K562 (cell line): ENCODE measurements at regions not wholly inside any gene's neighbourhood (a gene's known extent, or its start where the extent isn't known, plus 50 kb on each side); places are given as distances from the start of the nearest gene placed in this dataset.

Source experiments
- ATAC-seq: fragments of 200-7000 bp; cut with Tn5 transposase; 3 replicates; pipeline ENCODE4 v1.9.1; 2020; ENCODE audit warnings: moderate library complexity
- BruUV-seq: library from RNA; stranded (reverse); fragments of 400-500 nt; replicated peaks from 2 replicates; lab custom pipeline; 2021; lab: Mats Ljungman, UMichigan
- CTCF ChIA-PET: fragments of 300-600 bp; formaldehyde crosslinking; extraction: SDS; loops from one replicate; lab custom pipeline; 2021; ENCODE audit warnings: low intra/inter-chr PET ratio; lab: Yijun Ruan, JAX
- POLR2A ChIA-PET: fragments of 300-600, 350-650 bp; sonication (Branson Sonifier 250); formaldehyde crosslinking; extraction: SDS; loops from one replicate; lab custom pipeline; 2021; ENCODE audit warnings: antibody characterized with exemption, inconsistent platforms; lab: Yijun Ruan, JAX
- DNase-seq, 4 experiments: peaks; one replicate each; pipeline versions ENCODE4 v3.0.0 to v3.0.0-alpha.2; 2011 to 2018; ENCODE audit warnings: low spot score in 3 of 4, mixed read lengths in 3 of 4; ENCODE audit errors: extremely low read depth in 1 of 4
- FAIRE-seq: peaks from 2 replicates; lab custom pipeline; 2011; peaks lifted over from hg19 to GRCh38; lab: Jason Lieb, UNC
- H2AFZ ChIP-seq: 2 replicates; pipeline ENCODE4 v1.6.0; 2011; ENCODE audit warnings: low read depth, low read length, control low read depth, inconsistent platforms
- H3K27ac ChIP-seq: fragments of 200-600 bp; 3 replicates; pipeline ENCODE4 v1.8.0; 2011; ENCODE audit warnings: low read depth, mild to moderate bottlenecking, control low read depth, inconsistent platforms, low read length, moderate library complexity, mixed read lengths; ENCODE audit errors: extremely low read depth
- H3K27me3 ChIP-seq, 2 experiments: fragments of 300-600 bp in 1 of 2; 2 replicates in 1 of 2; 3 replicates in 1 of 2; pipeline versions ENCODE4 v1.6.0 to v1.8.0; 2011; ENCODE audit warnings: inconsistent platforms in 2 of 2, low read length in 2 of 2, mild to moderate bottlenecking in 1 of 2, mixed read lengths in 1 of 2, moderate library complexity in 1 of 2; ENCODE audit not compliant: control insufficient read depth in 2 of 2, insufficient read depth in 2 of 2
- H3K36me3 ChIP-seq: fragments of 300-600 bp; 3 replicates; pipeline ENCODE4 v1.8.0; 2011; ENCODE audit warnings: mild to moderate bottlenecking, low read length, inconsistent platforms; ENCODE audit not compliant: control insufficient read depth, insufficient read depth
- H3K4me1 ChIP-seq, 2 experiments: fragments of 200-600 bp in 1 of 2; replicated peaks in 1 of 2; 2 replicates in 1 of 2; 3 replicates in 1 of 2; pipeline versions ENCODE4 v1.5.1 to v1.8.0; 2011; ENCODE audit warnings: inconsistent platforms in 2 of 2, low read length in 2 of 2, mild to moderate bottlenecking in 1 of 2, mixed read lengths in 1 of 2, moderate library complexity in 1 of 2; ENCODE audit not compliant: control insufficient read depth in 2 of 2, insufficient read depth in 2 of 2
- H3K4me2 ChIP-seq: 2 replicates; pipeline ENCODE4 v1.6.1; 2011; ENCODE audit warnings: low read length, control low read depth, inconsistent platforms, mixed read lengths; ENCODE audit not compliant: insufficient read depth
- H3K4me3 ChIP-seq: fragments of 200-600 bp; sonication (generic), shearing (Covaris generic); 2 replicates; pipeline ENCODE4 v1.5.1; 2016; ENCODE audit warnings: control low read depth, inconsistent platforms
- H3K79me2 ChIP-seq: fragments of 200-600 bp; 3 replicates; pipeline ENCODE4 v1.8.0; 2011; ENCODE audit warnings: low read length, inconsistent platforms; ENCODE audit not compliant: control insufficient read depth, insufficient read depth
- H3K9ac ChIP-seq, 2 experiments: 2 replicates each; pipeline versions ENCODE4 v1.6.0 to v1.6.1; 2011; ENCODE audit warnings: low read depth in 2 of 2, low read length in 2 of 2, control low read depth in 1 of 2, inconsistent platforms in 1 of 2, mild to moderate bottlenecking in 1 of 2, mixed read lengths in 1 of 2; ENCODE audit not compliant: insufficient read depth in 1 of 2
- H3K9me1 ChIP-seq: one replicate; pipeline ENCODE4 v1.6.0; 2011; ENCODE audit warnings: inconsistent platforms, mild to moderate bottlenecking, low read length, moderate library complexity; ENCODE audit not compliant: control insufficient read depth, insufficient read depth
- H3K9me3 ChIP-seq: replicated peaks from 2 replicates; pipeline ENCODE4 v1.5.1; 2011; ENCODE audit warnings: low read depth, low read length, inconsistent platforms; ENCODE audit not compliant: control insufficient read depth, insufficient read depth
- H4K20me1 ChIP-seq: replicated peaks from 2 replicates; pipeline ENCODE4 v1.6.1; 2011; ENCODE audit warnings: low read length, inconsistent platforms, mixed read lengths; ENCODE audit not compliant: control insufficient read depth, insufficient read depth
- CSDE1 ChIP-seq, 2 experiments: fragments of 450-650 bp; IDR thresholded peaks; 2 replicates each; pipeline ENCODE4 v1.6.1; 2016; ENCODE audit warnings: mild to moderate bottlenecking in 1 of 2
- ETV6 ChIP-seq, 3 experiments: fragments of 150-350 bp in 1 of 3; sonication (generic) in 1 of 3; formaldehyde crosslinking in 1 of 3; IDR thresholded peaks; 2 replicates each; pipeline versions ENCODE4 v1.6.1 to v1.8.0; 2014 to 2022; ENCODE audit warnings: borderline replicate concordance in 2 of 3, low read depth in 2 of 3, antibody characterized with exemption in 1 of 3, low read length in 1 of 3, mild to moderate bottlenecking in 1 of 3, missing genetic modification reagents in 1 of 3
- GTF3C2 ChIP-seq: IDR thresholded peaks from 3 replicates; pipeline ENCODE4 v1.6.1; 2011; ENCODE audit warnings: borderline replicate concordance, mild to moderate bottlenecking, moderate library complexity; ENCODE audit not compliant: insufficient read length; ENCODE audit errors: extremely low read depth
- L3MBTL2 ChIP-seq: fragments of 450-650 bp; IDR thresholded peaks from 2 replicates; pipeline ENCODE4 v1.6.1; 2016; ENCODE audit warnings: mild to moderate bottlenecking, moderate library complexity
- PBX2 ChIP-seq, 2 experiments: IDR thresholded peaks in 1 of 2; conservative IDR thresholded peaks in 1 of 2; 2 replicates each; pipeline ENCODE4 v1.6.1; 2016; ENCODE audit warnings: low read depth in 2 of 2, mild to moderate bottlenecking in 1 of 2, missing compliant biosample characterization in 1 of 2, missing genetic modification characterization in 1 of 2, moderate library complexity in 1 of 2
- SPI1 ChIP-seq: IDR thresholded peaks from 2 replicates; pipeline ENCODE4 v1.6.1; 2011; ENCODE audit warnings: low read depth, low read length, control low read depth, borderline replicate concordance
- TSC22D4 ChIP-seq: fragments of 450-650 bp; IDR thresholded peaks from 2 replicates; pipeline ENCODE4 v1.6.1; 2016; ENCODE audit warnings: missing genetic modification characterization, missing biosample characterization, control low read depth
- XRCC3 ChIP-seq: fragments of 450-650 bp; IDR thresholded peaks from 2 replicates; pipeline ENCODE4 v1.6.1; 2017; ENCODE audit warnings: mild to moderate bottlenecking, moderate library complexity
- ZNF24 ChIP-seq: fragments of 450-650 bp; IDR thresholded peaks from 2 replicates; pipeline ENCODE4 v1.6.1; 2016
- ZNF311 ChIP-seq: fragments of 250-450 bp; sonication (Bioruptor Pico); IDR thresholded peaks from 2 replicates; pipeline ENCODE4 v1.4.0; 2020; ENCODE audit warnings: mild to moderate bottlenecking, moderate library complexity
- WGBS: fragments of 100-300 bp; shearing (Covaris generic); methylation state at CpG from one replicate; pipeline ENCODE4 v1.1.6; 2016; ENCODE audit warnings: low coverage, mixed read lengths; ENCODE audit not compliant: insufficient coverage; ENCODE audit errors: missing lambda C conversion rate; 5-methylcytosine and 5-hydroxymethylcytosine counted together
- in situ Hi-C: fragments of 300-500 bp; cut with MboI; formaldehyde crosslinking; loops from 4 replicates; pipeline ENCODE4 v1.15.0; 2018; ENCODE audit warnings: inconsistent platforms, mixed read lengths
- intact Hi-C: fragments of 100-400 bp; cut with micrococcal nuclease; formaldehyde crosslinking; loops from 2 replicates; pipeline ENCODE4 v1.14.2; 2022
- TF ChIP-seq, protein P1 (sequence below): fragments of 250-450 bp; sonication (Bioruptor Pico); IDR thresholded peaks from 2 replicates; pipeline ENCODE4 v1.4.0; 2020

GRCh38 chr2:161032635-161033034, 127.6 kb upstream of the TANK start:
- Histone ChIP-seq H3K27ac (no peak overlapping the region), H2AFZ (no peak overlapping the region), H3K9ac (no peak overlapping the region), H3K4me2 (no peak overlapping the region), H3K9me1 (no peaks in the 10 kb centered on the region), H3K36me3 (no peaks in the 10 kb centered on the region), H3K4me3 (no peak overlapping the region), H3K79me2 (no peaks in the 10 kb centered on the region), H3K4me1 (no peaks in the 10 kb centered on the region), H3K27me3 (no peaks in the 10 kb centered on the region), H4K20me1 (no peaks in the 10 kb centered on the region), H3K9me3 (no peaks in the 10 kb centered on the region)
- intact Hi-C loops (no loop called here), in situ Hi-C loops (no loop called here)
- ATAC-seq: no peak
- POLR2A ChIA-PET: interaction anchor here (0.6 kb wide), 1 partner anchor 46 kb away, joined by 3 read pairs; no protein-coding TSS in a partner anchor
- BruUV-seq: no TSS peak
- no peak for DNase-seq
- 0% methylated on average over 7 of the region's 7 CpGs for WGBS
- no peak for FAIRE-seq
- CTCF ChIA-PET: no interaction called here
- TF ChIP-seq SPI1: no peak
- no peak for TF ChIP-seq TSC22D4 (tag)
- TF ChIP-seq PBX2 (CRISPR knock-in tag; IDR thresholded peaks at IDR 0.05; ENCODE audit: low read depth): no peak
- no peak for TF ChIP-seq PBX2 (tag; conservative IDR thresholded peaks at IDR 0.05; ENCODE audit: low read depth)
- no peak for TF ChIP-seq GTF3C2
- TF ChIP-seq ZNF311 (CRISPR knock-in tag): no peak
- TF ChIP-seq XRCC3: no peak
- TF ChIP-seq, protein P1, sequence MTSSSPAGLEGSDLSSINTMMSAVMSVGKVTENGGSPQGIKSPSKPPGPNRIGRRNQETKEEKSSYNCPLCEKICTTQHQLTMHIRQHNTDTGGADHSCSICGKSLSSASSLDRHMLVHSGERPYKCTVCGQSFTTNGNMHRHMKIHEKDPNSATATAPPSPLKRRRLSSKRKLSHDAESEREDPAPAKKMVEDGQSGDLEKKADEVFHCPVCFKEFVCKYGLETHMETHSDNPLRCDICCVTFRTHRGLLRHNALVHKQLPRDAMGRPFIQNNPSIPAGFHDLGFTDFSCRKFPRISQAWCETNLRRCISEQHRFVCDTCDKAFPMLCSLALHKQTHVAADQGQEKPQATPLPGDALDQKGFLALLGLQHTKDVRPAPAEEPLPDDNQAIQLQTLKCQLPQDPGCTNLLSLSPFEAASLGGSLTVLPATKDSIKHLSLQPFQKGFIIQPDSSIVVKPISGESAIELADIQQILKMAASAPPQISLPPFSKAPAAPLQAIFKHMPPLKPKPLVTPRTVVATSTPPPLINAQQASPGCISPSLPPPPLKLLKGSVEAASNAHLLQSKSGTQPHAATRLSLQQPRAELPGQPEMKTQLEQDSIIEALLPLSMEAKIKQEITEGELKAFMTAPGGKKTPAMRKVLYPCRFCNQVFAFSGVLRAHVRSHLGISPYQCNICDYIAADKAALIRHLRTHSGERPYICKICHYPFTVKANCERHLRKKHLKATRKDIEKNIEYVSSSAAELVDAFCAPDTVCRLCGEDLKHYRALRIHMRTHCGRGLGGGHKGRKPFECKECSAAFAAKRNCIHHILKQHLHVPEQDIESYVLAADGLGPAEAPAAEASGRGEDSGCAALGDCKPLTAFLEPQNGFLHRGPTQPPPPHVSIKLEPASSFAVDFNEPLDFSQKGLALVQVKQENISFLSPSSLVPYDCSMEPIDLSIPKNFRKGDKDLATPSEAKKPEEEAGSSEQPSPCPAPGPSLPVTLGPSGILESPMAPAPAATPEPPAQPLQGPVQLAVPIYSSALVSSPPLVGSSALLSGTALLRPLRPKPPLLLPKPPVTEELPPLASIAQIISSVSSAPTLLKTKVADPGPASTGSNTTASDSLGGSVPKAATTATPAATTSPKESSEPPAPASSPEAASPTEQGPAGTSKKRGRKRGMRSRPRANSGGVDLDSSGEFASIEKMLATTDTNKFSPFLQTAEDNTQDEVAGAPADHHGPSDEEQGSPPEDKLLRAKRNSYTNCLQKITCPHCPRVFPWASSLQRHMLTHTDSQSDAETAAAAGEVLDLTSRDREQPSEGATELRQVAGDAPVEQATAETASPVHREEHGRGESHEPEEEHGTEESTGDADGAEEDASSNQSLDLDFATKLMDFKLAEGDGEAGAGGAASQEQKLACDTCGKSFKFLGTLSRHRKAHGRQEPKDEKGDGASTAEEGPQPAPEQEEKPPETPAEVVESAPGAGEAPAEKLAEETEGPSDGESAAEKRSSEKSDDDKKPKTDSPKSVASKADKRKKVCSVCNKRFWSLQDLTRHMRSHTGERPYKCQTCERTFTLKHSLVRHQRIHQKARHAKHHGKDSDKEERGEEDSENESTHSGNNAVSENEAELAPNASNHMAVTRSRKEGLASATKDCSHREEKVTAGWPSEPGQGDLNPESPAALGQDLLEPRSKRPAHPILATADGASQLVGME (CRISPR knock-in tag): no peak
- TF ChIP-seq ETV6 (IDR thresholded peaks at IDR 0.05; ENCODE audit: borderline replicate concordance in 1 of 2, low read depth in 2 of 2, low read length in 1 of 2): no peak
- no peak for TF ChIP-seq ETV6 (CRISPR knock-in tag; IDR thresholded peaks at IDR 0.05; ENCODE audit: borderline replicate concordance)
- TF ChIP-seq CSDE1 (IDR thresholded peaks at IDR 0.05): no peak
- TF ChIP-seq ZNF24: no peak
- no peak for TF ChIP-seq L3MBTL2
